ENCODE measurements at regions not wholly inside any gene's neighbourhood (a gene's known extent, or its start where the extent isn't known, plus 50 kb on each side); places are given as distances from the start of the nearest gene placed in this dataset.

GRCh38 chr20:4069751-4070150, 54.4 kb upstream of the RNF24 start:
- DNase-seq = no peak

DNA sequence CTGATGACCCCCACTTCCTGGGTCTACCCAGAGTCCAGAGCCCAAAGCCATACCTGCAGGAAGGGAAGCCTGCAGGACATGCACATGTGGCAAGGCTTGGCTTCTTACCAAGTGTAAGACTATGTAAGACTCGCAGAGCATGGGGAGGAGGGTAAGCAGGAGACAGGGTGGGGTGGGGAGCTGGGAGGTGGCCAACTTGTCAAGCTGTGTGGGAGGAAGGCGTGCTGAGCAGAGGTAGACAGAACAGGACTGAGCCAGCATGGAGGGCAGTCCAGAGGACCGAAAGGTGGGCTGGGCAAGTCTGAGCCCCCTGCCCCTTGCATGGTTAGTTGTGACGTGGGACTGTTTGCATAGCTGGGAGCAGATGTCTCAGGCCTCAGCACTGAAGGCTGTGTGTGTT, 53.4 kb upstream of the RNF24 start:
- DNase-seq = no peak

DNA sequence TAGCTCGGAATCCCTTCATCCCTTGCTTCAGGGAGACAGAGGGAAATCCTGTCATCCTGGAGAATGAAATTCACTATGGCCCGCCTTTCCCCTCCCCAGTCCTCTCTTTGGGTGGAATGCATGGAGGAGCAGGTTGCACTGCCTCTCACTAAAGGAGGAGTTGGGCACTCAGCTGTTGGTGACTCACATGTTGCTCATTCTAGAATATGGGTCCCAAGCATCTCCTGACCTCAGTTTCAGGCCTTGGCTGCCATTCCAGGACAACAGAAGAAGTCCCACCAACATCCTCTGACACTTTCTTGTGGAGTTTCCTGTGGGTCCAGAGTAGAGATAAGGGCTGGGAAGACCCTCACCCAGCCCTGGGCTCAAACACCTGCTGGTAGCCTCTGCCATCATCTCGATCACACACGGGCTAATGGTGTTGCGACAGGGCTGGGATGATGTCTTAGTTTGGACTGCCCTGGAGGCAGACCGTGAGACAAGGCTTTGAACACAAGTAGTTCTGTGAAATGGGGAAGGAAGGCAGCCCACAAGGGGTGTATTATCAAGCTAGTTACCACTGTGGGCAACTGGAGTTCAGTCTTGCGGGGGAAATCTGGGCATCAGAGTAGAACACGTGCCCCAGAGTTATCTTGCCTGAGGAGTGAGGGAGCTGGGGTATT, 52.4 kb upstream of the RNF24 start:
- no peak for DNase-seq

- no peak for DNase-seq
Measured at GRCh38 chr20:4066551-4066950, 51.2 kb upstream of the RNF24 start.

GRCh38 chr20:4065391-4065844, 50.1 kb upstream of the RNF24 start:
- DNase-seq = no peak
